T-helper 2 cell treated with Interferon-gamma antibody and Interleukin-4, amounts not matched to agents 5 μg/mL and 100 μg/mL, for 36 hours (primary cell): ENCODE measurements at regions not wholly inside any gene's neighbourhood (a gene's known extent, or its start where the extent isn't known, plus 50 kb on each side); places are given as distances from the start of the nearest gene placed in this dataset.

Experiments used
- DNase-seq: peaks from one replicate; pipeline ENCODE4 v3.0.0; 2021; ENCODE audit warnings: low spot score
- H3K27ac Mint-ChIP-seq: one replicate; pipeline ENCODE4 v1.8.0; 2021; ENCODE audit warnings: mild to moderate bottlenecking, mixed read lengths
- H3K27me3 Mint-ChIP-seq: one replicate; pipeline ENCODE4 v1.8.0; 2021; ENCODE audit warnings: low read depth, mixed read lengths
- H3K36me3 Mint-ChIP-seq: one replicate; pipeline ENCODE4 v1.8.0; 2021; ENCODE audit warnings: low read depth, mixed read lengths
- H3K4me1 Mint-ChIP-seq: one replicate; pipeline ENCODE4 v1.8.0; 2021; ENCODE audit warnings: low read depth, mixed read lengths
- H3K4me3 Mint-ChIP-seq: one replicate; pipeline ENCODE4 v1.8.0; 2022; ENCODE audit warnings: mild to moderate bottlenecking, moderate library complexity, mixed read lengths
- H3K9me3 Mint-ChIP-seq: one replicate; pipeline ENCODE4 v1.8.0; 2021; ENCODE audit warnings: mixed read lengths

GRCh38 chr14:85263916-85264675, 265.8 kb upstream of the FLRT2 start:
- Mint-ChIP-seq H3K36me3 (no peaks in the 10 kb centered on the region), H3K9me3 (peaks cover 23% of the 10 kb centered on the region), H3K4me1 (no peaks in the 10 kb centered on the region), H3K27ac (no peak overlapping the region), H3K27me3 (no peaks in the 10 kb centered on the region), H3K4me3 (no peak overlapping the region)
- no peak for DNase-seq

GRCh38 chr14:85273099-85273677, 256.8 kb upstream of the FLRT2 start:
- no peaks in the 10 kb centered on the region for H3K4me1 Mint-ChIP-seq
- H3K9me3 Mint-ChIP-seq, result peaks cover 17% of the 10 kb centered on the region
- H3K36me3 Mint-ChIP-seq, result no peaks in the 10 kb centered on the region
- no peak overlapping the region for H3K27ac Mint-ChIP-seq
- H3K4me3 Mint-ChIP-seq, result no peak overlapping the region
- no peak for DNase-seq
- H3K27me3 Mint-ChIP-seq, result no peaks in the 10 kb centered on the region

GRCh38 chr14:85273952-85274351, 256.0 kb upstream of the FLRT2 start:
- Mint-ChIP-seq H3K9me3 (peaks cover 17% of the 10 kb centered on the region), H3K27ac (no peak overlapping the region), H3K4me1 (no peaks in the 10 kb centered on the region), H3K4me3 (no peak overlapping the region), H3K27me3 (no peaks in the 10 kb centered on the region), H3K36me3 (no peaks in the 10 kb centered on the region)
- no peak for DNase-seq

- no peaks in the 10 kb centered on the region for H3K27me3 Mint-ChIP-seq
- H3K9me3 Mint-ChIP-seq, result peaks cover 16% of the 10 kb centered on the region
- no peaks in the 10 kb centered on the region for H3K36me3 Mint-ChIP-seq
- H3K4me3 Mint-ChIP-seq, result no peak overlapping the region
- H3K27ac Mint-ChIP-seq, result no peak overlapping the region
- DNase-seq, result no peak
- H3K4me1 Mint-ChIP-seq, result no peaks in the 10 kb centered on the region
These were observed 253.6 kb upstream of the FLRT2 start for GRCh38 chr14:85276161-85276978.

- Mint-ChIP-seq H3K27ac (no peak overlapping the region), H3K4me1 (no peaks in the 10 kb centered on the region), H3K27me3 (no peaks in the 10 kb centered on the region), H3K4me3 (no peak overlapping the region), H3K36me3 (no peaks in the 10 kb centered on the region), H3K9me3 (peaks cover 16% of the 10 kb centered on the region)
- no peak for DNase-seq
These were observed 253.0 kb upstream of the FLRT2 start for GRCh38 chr14:85276979-85277228.

- Mint-ChIP-seq H3K9me3 (peaks cover 13% of the 10 kb centered on the region), H3K36me3 (no peaks in the 10 kb centered on the region), H3K4me3 (no peak overlapping the region), H3K27ac (no peak overlapping the region), H3K27me3 (no peaks in the 10 kb centered on the region), H3K4me1 (no peaks in the 10 kb centered on the region)
- DNase-seq, result no peak
These were observed 250.5 kb upstream of the FLRT2 start for GRCh38 chr14:85279407-85279806.

GRCh38 chr14:85280074-85280473, 249.9 kb upstream of the FLRT2 start:
- peaks cover 13% of the 10 kb centered on the region for H3K9me3 Mint-ChIP-seq
- no peak overlapping the region for H3K4me3 Mint-ChIP-seq
- no peaks in the 10 kb centered on the region for H3K36me3 Mint-ChIP-seq
- no peak overlapping the region for H3K27ac Mint-ChIP-seq
- no peaks in the 10 kb centered on the region for H3K27me3 Mint-ChIP-seq
- H3K4me1 Mint-ChIP-seq, result no peaks in the 10 kb centered on the region
- DNase-seq, result no peak

GRCh38 chr14:85281921-85282320, 248.0 kb upstream of the FLRT2 start:
- no peak for DNase-seq
- no peak overlapping the region for H3K4me3 Mint-ChIP-seq
- H3K4me1 Mint-ChIP-seq, result no peaks in the 10 kb centered on the region
- H3K27ac Mint-ChIP-seq, result no peak overlapping the region
- H3K27me3 Mint-ChIP-seq, result no peaks in the 10 kb centered on the region
- no peaks in the 10 kb centered on the region for H3K36me3 Mint-ChIP-seq
- H3K9me3 Mint-ChIP-seq, result peaks cover 8% of the 10 kb centered on the region

GRCh38 chr14:85288041-85288440, 241.9 kb upstream of the FLRT2 start:
- Mint-ChIP-seq H3K4me3 (no peak overlapping the region), H3K4me1 (no peaks in the 10 kb centered on the region), H3K27me3 (no peaks in the 10 kb centered on the region), H3K9me3 (peaks cover 11% of the 10 kb centered on the region), H3K36me3 (no peaks in the 10 kb centered on the region), H3K27ac (no peak overlapping the region)
- no peak for DNase-seq

GRCh38 chr14:85291731-85292130, 238.2 kb upstream of the FLRT2 start:
- no peaks in the 10 kb centered on the region for H3K36me3 Mint-ChIP-seq
- H3K4me3 Mint-ChIP-seq, result no peak overlapping the region
- no peak for DNase-seq
- H3K27ac Mint-ChIP-seq, result no peak overlapping the region
- H3K27me3 Mint-ChIP-seq, result no peaks in the 10 kb centered on the region
- no peaks in the 10 kb centered on the region for H3K4me1 Mint-ChIP-seq
- peaks cover 20% of the 10 kb centered on the region for H3K9me3 Mint-ChIP-seq

GRCh38 chr14:85293612-85294234, 236.2 kb upstream of the FLRT2 start:
- Mint-ChIP-seq H3K36me3 (no peaks in the 10 kb centered on the region), H3K27me3 (no peaks in the 10 kb centered on the region), H3K4me1 (no peaks in the 10 kb centered on the region), H3K4me3 (no peak overlapping the region), H3K9me3 (peaks cover 18% of the 10 kb centered on the region), H3K27ac (no peak overlapping the region)
- DNase-seq, result no peak

- no peaks in the 10 kb centered on the region for H3K4me1 Mint-ChIP-seq
- DNase-seq, result no peak
- H3K4me3 Mint-ChIP-seq, result no peak overlapping the region
- H3K27me3 Mint-ChIP-seq, result no peaks in the 10 kb centered on the region
- no peak overlapping the region for H3K27ac Mint-ChIP-seq
- no peaks in the 10 kb centered on the region for H3K36me3 Mint-ChIP-seq
- H3K9me3 Mint-ChIP-seq, result peaks cover 27% of the 10 kb centered on the region
These were observed 234.6 kb upstream of the FLRT2 start for GRCh38 chr14:85295318-85295717.

- DNase-seq, result no peak
- Mint-ChIP-seq H3K9me3 (peaks cover 27% of the 10 kb centered on the region), H3K27me3 (no peaks in the 10 kb centered on the region), H3K4me1 (no peaks in the 10 kb centered on the region), H3K36me3 (no peaks in the 10 kb centered on the region), H3K4me3 (no peak overlapping the region), H3K27ac (no peak overlapping the region)
These were observed 233.3 kb upstream of the FLRT2 start for GRCh38 chr14:85296456-85297210.
